ENCODE measurements at regions not wholly inside any gene's neighbourhood (a gene's known extent, or its start where the extent isn't known, plus 50 kb on each side); places are given as distances from the start of the nearest gene placed in this dataset.

DNA sequence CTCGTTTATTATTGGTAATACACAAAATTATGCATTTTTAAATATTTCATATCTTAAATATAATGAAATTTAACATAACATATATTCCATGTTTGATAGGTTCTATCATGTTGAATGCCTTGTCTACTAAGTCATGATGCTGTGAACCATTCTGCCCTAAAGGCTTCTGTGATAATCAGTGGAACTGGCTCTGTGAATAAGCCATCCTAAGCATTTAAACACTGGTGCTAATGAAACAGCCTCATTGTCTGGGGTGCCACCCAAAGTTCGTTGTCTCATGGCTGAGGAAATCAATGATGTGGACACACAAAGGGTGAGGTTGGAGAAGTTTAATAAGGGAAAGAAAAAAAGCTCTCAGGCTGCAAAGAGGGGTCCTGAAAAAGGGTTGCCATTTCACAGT, 264.7 kb upstream of the ZRANB2 start:
- DNase-seq (ENCODE audit: low read depth) = no peak
- TF ChIP-seq, protein P1, sequence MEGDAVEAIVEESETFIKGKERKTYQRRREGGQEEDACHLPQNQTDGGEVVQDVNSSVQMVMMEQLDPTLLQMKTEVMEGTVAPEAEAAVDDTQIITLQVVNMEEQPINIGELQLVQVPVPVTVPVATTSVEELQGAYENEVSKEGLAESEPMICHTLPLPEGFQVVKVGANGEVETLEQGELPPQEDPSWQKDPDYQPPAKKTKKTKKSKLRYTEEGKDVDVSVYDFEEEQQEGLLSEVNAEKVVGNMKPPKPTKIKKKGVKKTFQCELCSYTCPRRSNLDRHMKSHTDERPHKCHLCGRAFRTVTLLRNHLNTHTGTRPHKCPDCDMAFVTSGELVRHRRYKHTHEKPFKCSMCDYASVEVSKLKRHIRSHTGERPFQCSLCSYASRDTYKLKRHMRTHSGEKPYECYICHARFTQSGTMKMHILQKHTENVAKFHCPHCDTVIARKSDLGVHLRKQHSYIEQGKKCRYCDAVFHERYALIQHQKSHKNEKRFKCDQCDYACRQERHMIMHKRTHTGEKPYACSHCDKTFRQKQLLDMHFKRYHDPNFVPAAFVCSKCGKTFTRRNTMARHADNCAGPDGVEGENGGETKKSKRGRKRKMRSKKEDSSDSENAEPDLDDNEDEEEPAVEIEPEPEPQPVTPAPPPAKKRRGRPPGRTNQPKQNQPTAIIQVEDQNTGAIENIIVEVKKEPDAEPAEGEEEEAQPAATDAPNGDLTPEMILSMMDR (conservative IDR thresholded peaks at IDR 0.05; ENCODE audit: low read depth, low read length) = no peak
- no peak overlapping the region for H3K4me3 ChIP-seq (ENCODE audit: low read depth, low read length)

DNA sequence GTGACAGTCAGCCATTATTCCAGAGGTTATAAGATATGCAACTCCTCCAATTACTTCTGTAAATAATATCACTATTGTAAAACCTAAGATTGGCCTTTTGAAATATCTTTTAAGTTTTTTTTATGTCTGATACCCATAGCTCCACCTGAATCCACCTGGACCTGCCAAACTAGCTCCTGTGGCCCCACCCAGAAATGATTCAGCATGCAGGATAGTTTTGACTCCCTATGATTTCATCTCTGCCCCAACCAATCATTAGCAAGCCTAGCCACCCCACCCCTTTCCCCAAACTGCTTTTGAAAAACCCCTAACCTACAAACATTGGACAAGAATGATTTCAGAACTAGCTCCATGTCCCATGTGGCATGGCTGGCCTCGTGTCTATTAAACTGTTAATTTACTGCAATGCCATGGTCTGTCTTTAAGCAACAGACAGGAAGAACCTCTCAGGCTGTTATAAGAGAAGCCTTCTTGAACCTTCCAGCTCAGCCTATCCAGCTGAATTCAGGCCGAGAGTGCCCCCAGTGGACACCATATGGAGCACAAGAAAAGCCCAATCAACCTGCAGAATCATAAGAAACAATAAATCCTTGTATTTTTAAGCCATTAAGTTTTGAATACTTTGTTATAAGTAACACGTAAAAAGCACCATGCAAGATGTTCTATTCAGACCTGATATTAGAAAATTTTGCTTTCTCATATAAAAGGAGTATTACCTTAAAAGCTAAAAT, 263.0 kb upstream of the ZRANB2 start:
- no peak overlapping the region for H3K4me3 ChIP-seq (ENCODE audit: low read depth, low read length)
- TF ChIP-seq, protein P1 (conservative IDR thresholded peaks at IDR 0.05; ENCODE audit: low read depth, low read length) = peak; percentile 24
- DNase-seq (ENCODE audit: low read depth) = no peak

DNA sequence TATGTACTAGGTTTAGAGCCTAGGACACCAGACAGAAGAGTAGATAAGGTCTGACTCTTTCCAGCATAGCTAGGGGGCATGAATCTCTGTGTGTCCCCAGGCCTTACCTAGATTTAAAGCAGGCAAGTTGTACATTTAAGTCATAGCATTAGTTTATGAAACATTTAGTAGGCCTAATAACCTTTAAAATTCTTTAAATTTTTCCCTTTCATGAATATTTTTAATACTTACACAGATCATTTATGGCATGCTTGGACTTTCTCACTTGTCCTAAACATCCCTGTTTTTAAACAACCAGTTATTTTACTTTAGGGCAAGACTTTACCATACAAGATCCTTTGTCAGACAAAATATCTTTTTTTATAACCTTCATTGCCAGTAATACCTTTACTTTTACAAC, 258.4 kb upstream of the ZRANB2 start:
- no peak overlapping the region for H3K4me3 ChIP-seq (ENCODE audit: low read depth, low read length)
- DNase-seq (ENCODE audit: low read depth) = no peak
- TF ChIP-seq, protein P1 (conservative IDR thresholded peaks at IDR 0.05; ENCODE audit: low read depth, low read length) = no peak

DNA sequence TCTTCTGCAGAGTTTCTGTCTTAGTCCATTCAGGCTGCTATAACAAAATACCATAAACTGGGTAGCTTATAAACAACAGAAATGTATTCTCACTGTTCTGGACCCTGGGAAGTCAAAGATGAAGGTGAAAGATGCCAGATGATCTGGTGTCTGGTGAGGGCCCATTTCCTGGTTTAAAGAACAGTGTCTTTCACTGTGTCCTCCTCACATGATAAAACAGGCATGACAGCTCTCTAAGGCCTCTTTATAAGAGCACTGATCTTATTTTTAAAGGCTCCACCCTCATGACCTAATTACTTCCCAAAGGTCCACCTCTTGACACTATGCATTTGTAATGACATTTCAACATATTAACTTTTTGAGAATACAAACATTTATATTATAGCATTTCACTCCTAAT, 250.2 kb upstream of the ZRANB2 start:
- no peak for DNase-seq (ENCODE audit: low read depth)
- TF ChIP-seq, protein P1 (conservative IDR thresholded peaks at IDR 0.05; ENCODE audit: low read depth, low read length) = no peak
- no peak overlapping the region for H3K4me3 ChIP-seq (ENCODE audit: low read depth, low read length)

DNA sequence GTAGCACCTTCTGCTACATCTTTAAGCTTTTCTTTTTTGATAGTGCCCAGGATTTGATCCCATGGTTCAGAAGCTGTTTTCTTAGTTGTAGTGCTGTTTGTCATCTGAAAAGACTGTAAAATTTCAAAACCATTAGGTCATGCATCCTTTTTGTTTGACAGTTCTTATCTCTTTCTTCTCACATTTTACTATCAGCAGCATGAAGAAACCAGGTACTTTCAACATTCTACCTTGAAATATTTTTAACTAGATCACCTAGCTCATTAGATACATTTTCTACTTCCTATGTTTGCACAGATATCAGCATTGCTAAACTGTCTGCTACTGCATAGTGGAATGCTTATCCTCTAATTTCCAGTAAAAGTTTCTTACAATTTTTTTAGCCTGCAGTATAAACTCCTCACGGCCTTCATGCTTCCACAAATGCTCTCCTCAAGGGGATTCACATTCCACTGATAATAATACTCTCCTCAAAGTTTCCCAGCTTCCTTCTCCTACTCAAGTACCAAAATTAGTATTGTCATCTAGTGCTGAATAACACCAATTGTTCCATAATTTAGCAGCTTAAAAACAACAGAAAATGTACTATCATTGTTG, 243.9 kb upstream of the ZRANB2 start:
- no peak for DNase-seq (ENCODE audit: low read depth)
- TF ChIP-seq, protein P1 (conservative IDR thresholded peaks at IDR 0.05; ENCODE audit: low read depth, low read length) = no peak
- no peak overlapping the region for H3K4me3 ChIP-seq (ENCODE audit: low read depth, low read length)

DNA sequence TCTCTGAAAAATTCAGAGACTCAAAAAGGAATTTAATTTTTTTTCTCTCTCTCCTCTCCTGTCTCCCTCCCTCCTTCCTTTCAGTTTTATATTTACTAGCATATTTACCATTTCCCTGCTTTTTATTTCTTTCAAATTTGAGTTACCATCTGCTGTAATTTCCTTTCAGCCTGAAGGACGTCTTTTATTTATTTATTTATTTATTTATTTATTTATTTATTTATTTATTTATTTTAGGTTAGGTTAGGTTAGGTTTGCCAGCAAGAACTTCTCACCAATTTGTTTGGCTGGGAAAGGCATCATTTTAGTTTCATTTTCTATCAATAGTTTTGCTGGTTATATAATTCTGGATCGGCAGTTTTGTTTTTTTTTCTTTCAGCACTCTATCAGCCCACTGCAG, 231.7 kb upstream of the ZRANB2 start:
- no peak overlapping the region for H3K4me3 ChIP-seq (ENCODE audit: low read depth, low read length)
- TF ChIP-seq, protein P1 (conservative IDR thresholded peaks at IDR 0.05; ENCODE audit: low read depth, low read length) = no peak
- DNase-seq (ENCODE audit: low read depth) = no peak

DNA sequence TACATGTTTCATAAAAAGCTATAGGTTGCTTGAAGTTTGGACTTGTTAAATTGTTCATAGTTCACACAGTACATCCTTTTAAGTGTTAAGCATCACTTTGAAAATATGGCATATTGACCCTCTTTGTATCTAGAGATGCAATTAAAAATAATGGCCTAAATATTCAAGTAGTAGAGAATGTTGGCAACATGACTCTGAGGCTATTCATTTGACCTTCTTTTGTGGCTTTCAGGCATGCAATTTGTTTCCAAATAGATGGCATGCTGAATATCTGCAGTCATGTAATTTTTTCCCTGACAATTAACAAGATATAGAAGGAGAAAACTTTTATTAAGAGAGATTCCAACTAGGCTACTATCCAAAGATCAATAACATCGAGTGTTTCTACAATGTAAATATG, 230.5 kb upstream of the ZRANB2 start:
- DNase-seq (ENCODE audit: low read depth) = no peak
- TF ChIP-seq, protein P1 (conservative IDR thresholded peaks at IDR 0.05; ENCODE audit: low read depth, low read length) = no peak
- no peak overlapping the region for H3K4me3 ChIP-seq (ENCODE audit: low read depth, low read length)

Data from choroid plexus epithelial cell (primary cell).